Osteocyte (in vitro differentiated cells): ENCODE measurements at regions not wholly inside any gene's neighbourhood (a gene's known extent, or its start where the extent isn't known, plus 50 kb on each side); places are given as distances from the start of the nearest gene placed in this dataset.

Experiments
- DNase-seq: peaks from one replicate; pipeline ENCODE4 v3.0.0; 2021; ENCODE audit warnings: mixed read lengths; ENCODE audit not compliant: unreplicated experiment; ENCODE audit errors: extremely low spot score
- H3K27ac Mint-ChIP-seq: one replicate; pipeline ENCODE4 v1.8.0; 2021; ENCODE audit warnings: mild to moderate bottlenecking, mixed read lengths; ENCODE audit not compliant: unreplicated experiment
- H3K27me3 Mint-ChIP-seq: one replicate; pipeline ENCODE4 v1.8.0; 2021; ENCODE audit warnings: mixed read lengths; ENCODE audit not compliant: unreplicated experiment
- H3K36me3 Mint-ChIP-seq: one replicate; pipeline ENCODE4 v1.8.0; 2021; ENCODE audit warnings: mixed read lengths; ENCODE audit not compliant: unreplicated experiment
- H3K4me1 Mint-ChIP-seq: one replicate; pipeline ENCODE4 v1.8.0; 2021; ENCODE audit warnings: mixed read lengths; ENCODE audit not compliant: unreplicated experiment
- H3K4me3 Mint-ChIP-seq: one replicate; pipeline ENCODE4 v1.8.0; 2021; ENCODE audit warnings: mild to moderate bottlenecking, moderate library complexity, mixed read lengths; ENCODE audit not compliant: unreplicated experiment
- H3K9me3 Mint-ChIP-seq: one replicate; pipeline ENCODE4 v1.8.0; 2021; ENCODE audit warnings: mixed read lengths; ENCODE audit not compliant: unreplicated experiment
- TF ChIP-seq, protein P1 (sequence below): fragments of 200-600 bp; sonication (generic); IDR thresholded peaks from 2 replicates; pipeline ENCODE4 v1.5.0; 2021; ENCODE audit warnings: antibody characterized with exemption, mild to moderate bottlenecking, moderate library complexity

DNA sequence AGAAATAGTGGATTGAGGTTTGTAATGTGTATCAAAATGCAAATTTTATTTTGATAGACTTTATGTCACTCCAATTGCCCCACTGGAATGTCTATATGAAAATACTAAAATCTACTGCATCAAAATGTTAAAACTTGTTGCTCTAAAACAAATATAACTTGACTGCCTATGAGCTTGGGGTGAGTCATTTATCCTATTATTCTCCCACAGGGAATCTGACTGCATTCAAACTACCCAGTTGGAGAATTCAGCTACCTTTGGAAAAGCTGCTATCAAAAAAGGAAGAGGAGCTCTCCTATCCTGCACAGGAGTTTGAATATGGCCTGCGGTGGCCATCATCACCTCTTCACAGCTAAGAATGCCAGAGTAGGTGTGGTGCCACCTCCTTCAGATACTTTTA is 173.1 kb downstream of the KLHL28 start:
- Mint-ChIP-seq H3K27ac (no peak overlapping the region), H3K9me3 (no peaks in the 10 kb centered on the region), H3K4me3 (no peak overlapping the region), H3K36me3 (no peaks in the 10 kb centered on the region), H3K27me3 (no peaks in the 10 kb centered on the region), H3K4me1 (no peaks in the 10 kb centered on the region)
- TF ChIP-seq, protein P1, sequence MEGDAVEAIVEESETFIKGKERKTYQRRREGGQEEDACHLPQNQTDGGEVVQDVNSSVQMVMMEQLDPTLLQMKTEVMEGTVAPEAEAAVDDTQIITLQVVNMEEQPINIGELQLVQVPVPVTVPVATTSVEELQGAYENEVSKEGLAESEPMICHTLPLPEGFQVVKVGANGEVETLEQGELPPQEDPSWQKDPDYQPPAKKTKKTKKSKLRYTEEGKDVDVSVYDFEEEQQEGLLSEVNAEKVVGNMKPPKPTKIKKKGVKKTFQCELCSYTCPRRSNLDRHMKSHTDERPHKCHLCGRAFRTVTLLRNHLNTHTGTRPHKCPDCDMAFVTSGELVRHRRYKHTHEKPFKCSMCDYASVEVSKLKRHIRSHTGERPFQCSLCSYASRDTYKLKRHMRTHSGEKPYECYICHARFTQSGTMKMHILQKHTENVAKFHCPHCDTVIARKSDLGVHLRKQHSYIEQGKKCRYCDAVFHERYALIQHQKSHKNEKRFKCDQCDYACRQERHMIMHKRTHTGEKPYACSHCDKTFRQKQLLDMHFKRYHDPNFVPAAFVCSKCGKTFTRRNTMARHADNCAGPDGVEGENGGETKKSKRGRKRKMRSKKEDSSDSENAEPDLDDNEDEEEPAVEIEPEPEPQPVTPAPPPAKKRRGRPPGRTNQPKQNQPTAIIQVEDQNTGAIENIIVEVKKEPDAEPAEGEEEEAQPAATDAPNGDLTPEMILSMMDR: no peak
- DNase-seq: no peak

DNA sequence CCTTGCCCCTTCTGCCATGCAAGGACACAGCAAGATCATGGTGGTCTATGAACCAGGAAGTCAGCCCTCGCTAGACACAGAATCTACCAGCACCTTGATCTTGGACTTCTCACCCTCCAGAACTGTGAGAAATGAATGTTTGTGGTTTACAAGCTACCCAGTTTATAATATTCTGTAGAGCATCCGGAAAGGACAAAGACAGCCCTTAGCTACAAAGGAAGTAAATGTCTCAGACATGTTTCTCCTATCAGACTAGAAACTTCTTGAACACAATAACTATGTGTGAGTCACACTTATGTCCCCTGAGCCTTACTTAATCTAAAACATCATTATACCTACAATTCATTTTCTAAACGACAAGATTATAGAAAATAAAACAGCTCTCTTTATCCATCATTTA is 176.7 kb downstream of the KLHL28 start:
- no peaks in the 10 kb centered on the region for H3K27me3 Mint-ChIP-seq
- TF ChIP-seq, protein P1: no peak
- no peaks in the 10 kb centered on the region for H3K9me3 Mint-ChIP-seq
- no peak overlapping the region for H3K27ac Mint-ChIP-seq
- H3K4me1 Mint-ChIP-seq: no peaks in the 10 kb centered on the region
- no peaks in the 10 kb centered on the region for H3K36me3 Mint-ChIP-seq
- H3K4me3 Mint-ChIP-seq: no peak overlapping the region
- DNase-seq: no peak

DNA sequence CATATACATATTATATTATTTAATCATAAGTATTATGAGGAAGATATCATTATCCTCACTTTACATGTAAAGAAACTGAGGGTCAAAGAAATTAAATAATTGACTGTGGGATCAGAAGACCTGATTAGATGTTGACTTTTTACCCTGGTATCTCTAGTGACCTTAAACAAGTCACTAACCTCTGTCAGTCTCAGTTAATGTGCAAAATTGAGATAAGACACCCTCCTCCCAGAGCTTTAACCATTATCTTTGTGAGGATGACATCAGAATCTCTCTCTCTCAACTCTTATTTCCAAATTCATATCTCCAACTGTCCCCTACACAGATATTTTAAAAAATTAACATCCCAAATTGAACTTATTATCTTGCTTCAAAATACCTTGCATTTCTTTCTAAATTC is 177.8 kb downstream of the KLHL28 start:
- Mint-ChIP-seq H3K27me3 (no peaks in the 10 kb centered on the region), H3K9me3 (no peaks in the 10 kb centered on the region), H3K36me3 (no peaks in the 10 kb centered on the region), H3K27ac (no peak overlapping the region), H3K4me1 (no peaks in the 10 kb centered on the region), H3K4me3 (no peak overlapping the region)
- TF ChIP-seq, protein P1: no peak
- no peak for DNase-seq

DNA sequence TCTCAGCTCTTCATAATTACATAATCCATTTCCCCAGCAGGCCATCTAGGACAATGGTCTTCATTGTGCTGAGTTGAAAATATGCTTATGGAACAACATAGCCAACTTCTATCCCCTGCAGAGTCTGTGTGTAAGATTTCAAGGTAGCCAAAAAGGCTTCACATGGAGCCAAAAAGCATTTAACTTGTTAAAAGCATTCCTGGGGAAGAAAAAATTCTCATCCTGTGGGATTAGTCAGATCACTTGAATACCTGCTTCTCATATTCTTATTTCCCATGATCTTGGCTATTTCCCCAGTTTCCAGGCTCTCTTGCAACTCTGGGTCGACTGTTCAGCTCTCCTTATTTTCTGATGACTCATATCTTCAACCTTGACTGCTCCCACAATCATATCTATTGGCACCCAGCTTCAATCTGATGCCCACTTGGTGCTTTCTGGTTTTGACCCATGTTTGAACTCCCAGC is 178.9 kb downstream of the KLHL28 start:
- TF ChIP-seq, protein P1: no peak
- Mint-ChIP-seq H3K9me3 (no peaks in the 10 kb centered on the region), H3K27ac (no peak overlapping the region), H3K27me3 (no peaks in the 10 kb centered on the region), H3K4me1 (no peaks in the 10 kb centered on the region), H3K36me3 (no peaks in the 10 kb centered on the region), H3K4me3 (no peak overlapping the region)
- no peak for DNase-seq

DNA sequence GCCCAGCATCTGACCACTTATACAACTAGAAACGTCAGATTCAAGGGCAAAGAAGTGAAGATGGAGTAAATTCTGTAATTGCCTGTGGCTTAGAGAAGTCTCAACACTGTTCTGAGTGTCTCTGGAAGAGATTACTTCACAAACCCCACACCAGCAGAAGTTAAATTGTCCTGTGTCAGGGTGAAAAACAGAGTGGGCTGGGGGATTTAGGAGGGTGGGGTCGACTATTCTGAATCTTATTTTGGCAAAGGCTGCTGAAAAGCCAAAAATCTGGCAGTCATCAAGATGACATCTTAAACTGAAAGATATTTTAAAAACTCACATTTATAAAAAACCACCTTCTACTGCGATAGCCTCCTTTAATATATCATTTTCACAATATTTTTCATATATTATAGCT is 180.8 kb downstream of the KLHL28 start:
- Mint-ChIP-seq H3K9me3 (no peaks in the 10 kb centered on the region), H3K4me1 (no peaks in the 10 kb centered on the region), H3K27me3 (no peaks in the 10 kb centered on the region), H3K27ac (no peak overlapping the region), H3K4me3 (no peak overlapping the region), H3K36me3 (no peaks in the 10 kb centered on the region)
- TF ChIP-seq, protein P1: no peak
- DNase-seq: no peak
